H1 (cell line): ENCODE measurements at regions not wholly inside any gene's neighbourhood (a gene's known extent, or its start where the extent isn't known, plus 50 kb on each side); places are given as distances from the start of the nearest gene placed in this dataset.

Experiments used
- CTCF ChIA-PET: fragments of 300-600 bp; sonication (Branson Sonifier 250); formaldehyde crosslinking; loops from one replicate; lab custom pipeline; 2021; ENCODE audit not compliant: partially characterized antibody; lab: Charles Lee
- POLR2A ChIA-PET: fragments of 300-600 bp; sonication (Branson Sonifier 250); formaldehyde crosslinking; loops from one replicate; lab custom pipeline; 2021; ENCODE audit warnings: inconsistent platforms; ENCODE audit not compliant: partially characterized antibody; lab: Charles Lee
- DNase-seq, 2 experiments: peaks; one replicate each; pipeline versions ENCODE4 v3.0.0 to v3.0.0-alpha.2; 2010 to 2022; ENCODE audit warnings: low spot score in 2 of 2, low read depth in 1 of 2, mixed read lengths in 1 of 2
- FAIRE-seq: peaks from 2 replicates; lab custom pipeline; 2011; peaks lifted over from hg19 to GRCh38; lab: Jason Lieb, UNC
- H2AFZ ChIP-seq: 2 replicates; pipeline ENCODE4 v1.8.1; 2012; ENCODE audit warnings: low read length, inconsistent platforms
- H2AK5ac ChIP-seq: 2 replicates; pipeline ENCODE4 v1.6.1; 2013; ENCODE audit warnings: low read depth, low read length
- H2BK120ac ChIP-seq: replicated peaks from 2 replicates; pipeline ENCODE3; 2013; ENCODE audit warnings: low read depth, low read length, inconsistent platforms
- H2BK12ac ChIP-seq: 2 replicates; pipeline ENCODE4 v1.6.1; 2013; ENCODE audit warnings: low read depth, low read length
- H2BK15ac ChIP-seq: 2 replicates; pipeline ENCODE4 v1.6.1; 2013; ENCODE audit warnings: low read length
- H2BK20ac ChIP-seq: 2 replicates; pipeline ENCODE4 v1.6.1; 2013; ENCODE audit warnings: low read length
- H2BK5ac ChIP-seq: 2 replicates; pipeline ENCODE4 v1.6.1; 2013; ENCODE audit warnings: low read depth, low read length
- H3K14ac ChIP-seq: 2 replicates; pipeline ENCODE4 v1.6.1; 2013; ENCODE audit warnings: inconsistent platforms; ENCODE audit not compliant: insufficient read length
- H3K18ac ChIP-seq: 2 replicates; pipeline ENCODE4 v1.6.1; 2013; ENCODE audit warnings: low read length; ENCODE audit errors: extremely low read depth
- H3K23ac ChIP-seq: 2 replicates; pipeline ENCODE4 v1.6.1; 2013; ENCODE audit warnings: inconsistent platforms; ENCODE audit not compliant: insufficient read length
- H3K23me2 ChIP-seq: 2 replicates; pipeline ENCODE4 v1.6.1; 2013; ENCODE audit warnings: low read depth, low read length
- H3K27ac ChIP-seq: 2 replicates; pipeline ENCODE4 v1.6.1; 2011; ENCODE audit warnings: low read depth, low read length, inconsistent platforms
- H3K27me3 ChIP-seq, 4 experiments: replicated peaks in 1 of 4; 1 replicate in 1 of 4; 2 replicates in 3 of 4; pipeline versions ENCODE4 v1.6.1 to v1.8.1; 2011 to 2013; ENCODE audit warnings: low read length in 3 of 4, mild to moderate bottlenecking in 3 of 4, inconsistent platforms in 2 of 4, mixed read lengths in 2 of 4, moderate library complexity in 1 of 4; ENCODE audit not compliant: control insufficient read depth in 3 of 4, insufficient read depth in 3 of 4; ENCODE audit errors: extremely low read depth in 1 of 4
- H3K36me3 ChIP-seq, 4 experiments: 2 replicates each; pipeline versions ENCODE4 v1.6.1 to v1.8.1; 2011 to 2013; ENCODE audit warnings: mild to moderate bottlenecking in 4 of 4, low read length in 3 of 4, moderate library complexity in 2 of 4, control low read depth in 1 of 4, inconsistent platforms in 1 of 4; ENCODE audit not compliant: insufficient read depth in 4 of 4, control insufficient read depth in 2 of 4
- H3K4ac ChIP-seq: replicated peaks from 2 replicates; pipeline ENCODE3; 2013; ENCODE audit warnings: low read length, low read depth, mixed read lengths, inconsistent platforms; ENCODE audit not compliant: insufficient read length
- H3K4me1 ChIP-seq, 4 experiments: replicated peaks in 1 of 4; 1 replicate in 1 of 4; 2 replicates in 3 of 4; pipeline versions ENCODE4 v1.6.1 to v1.8.1; 2011 to 2013; ENCODE audit warnings: low read length in 3 of 4, inconsistent platforms in 2 of 4, mixed read lengths in 1 of 4; ENCODE audit not compliant: insufficient read depth in 4 of 4, control insufficient read depth in 3 of 4
- H3K4me2 ChIP-seq, 2 experiments: 2 replicates each; pipeline versions ENCODE4 v1.6.1 to v1.8.1; 2011 to 2013; ENCODE audit warnings: low read depth in 2 of 2, low read length in 2 of 2, control low read depth in 1 of 2, inconsistent platforms in 1 of 2, mild to moderate bottlenecking in 1 of 2; ENCODE audit not compliant: insufficient read depth in 1 of 2
- H3K4me3 ChIP-seq, 4 experiments: fragments of 200-600, 300-600 bp in 1 of 4; sonication (generic), shearing (Covaris generic), sonication (Bioruptor Twin) in 1 of 4; 2 replicates each; pipeline versions ENCODE4 v1.5.1 to v1.8.1; 2011 to 2016; ENCODE audit warnings: low read length in 4 of 4, low read depth in 3 of 4, control low read depth in 2 of 4, inconsistent platforms in 2 of 4, mild to moderate bottlenecking in 2 of 4, mixed read lengths in 1 of 4, moderate library complexity in 1 of 4; ENCODE audit not compliant: insufficient read depth in 2 of 4; ENCODE audit errors: extremely low read depth in 1 of 4
- H3K56ac ChIP-seq: replicated peaks from 2 replicates; pipeline ENCODE3; 2013; ENCODE audit warnings: low read depth, mild to moderate bottlenecking, mixed read lengths, low read length, inconsistent platforms; ENCODE audit not compliant: insufficient read length
- H3K79me1 ChIP-seq: 2 replicates; pipeline ENCODE4 v1.6.1; 2013; ENCODE audit warnings: low read depth, low read length, control low read depth
- H3K79me2 ChIP-seq, 2 experiments: 2 replicates each; pipeline versions ENCODE4 v1.6.1 to v1.8.1; 2012 to 2013; ENCODE audit warnings: low read length in 2 of 2, mild to moderate bottlenecking in 2 of 2, inconsistent platforms in 1 of 2; ENCODE audit not compliant: insufficient read depth in 2 of 2, control insufficient read depth in 1 of 2
- H3K9ac ChIP-seq, 4 experiments: replicated peaks in 1 of 4; 1 replicate in 1 of 4; 2 replicates in 3 of 4; pipeline versions ENCODE4 v1.6.1 to v1.8.1; 2011 to 2013; ENCODE audit warnings: low read depth in 3 of 4, low read length in 3 of 4, control low read depth in 2 of 4, mild to moderate bottlenecking in 2 of 4, moderate library complexity in 2 of 4, inconsistent platforms in 1 of 4; ENCODE audit errors: extremely low read depth in 1 of 4
- H3K9me3 ChIP-seq, 2 experiments: 2 replicates each; pipeline versions ENCODE4 v1.6.1 to v1.8.1; 2012 to 2013; ENCODE audit warnings: mild to moderate bottlenecking in 2 of 2, moderate library complexity in 2 of 2, control low read depth in 1 of 2, inconsistent platforms in 1 of 2, low read depth in 1 of 2, low read length in 1 of 2, mixed read lengths in 1 of 2; ENCODE audit not compliant: insufficient read depth in 2 of 2
- H4K20me1 ChIP-seq, 2 experiments: replicated peaks in 1 of 2; 2 replicates each; pipeline versions ENCODE3 to v1.8.1; 2011 to 2013; ENCODE audit warnings: inconsistent platforms in 2 of 2, low read length in 2 of 2, mild to moderate bottlenecking in 1 of 2; ENCODE audit not compliant: insufficient read depth in 2 of 2, control insufficient read depth in 1 of 2
- H4K5ac ChIP-seq: 2 replicates; pipeline ENCODE4 v1.6.1; 2013; ENCODE audit warnings: low read length, low read depth, mixed read lengths, inconsistent platforms; ENCODE audit not compliant: insufficient read length
- H4K8ac ChIP-seq: 2 replicates; pipeline ENCODE4 v1.8.0; 2013; ENCODE audit warnings: mild to moderate bottlenecking, moderate library complexity, low read length, inconsistent platforms; ENCODE audit not compliant: insufficient read depth; ENCODE audit errors: extremely low read depth
- H4K91ac ChIP-seq: replicated peaks from 2 replicates; pipeline ENCODE3; 2013; ENCODE audit warnings: low read length, mixed read lengths, inconsistent platforms; ENCODE audit not compliant: insufficient read length
- BACH1 ChIP-seq: IDR thresholded peaks from 2 replicates; pipeline ENCODE4 v1.6.1; 2012; ENCODE audit warnings: low read length, improper control_type of control experiment
- GTF2F1 ChIP-seq: IDR thresholded peaks from 2 replicates; pipeline ENCODE4 v1.6.1; 2012; ENCODE audit warnings: low read depth, low read length, improper control_type of control experiment, borderline replicate concordance
- SAP30 ChIP-seq: fragments of 300-600 bp; sonication (generic); IDR thresholded peaks from 2 replicates; pipeline ENCODE4 v1.7.1; 2012; ENCODE audit warnings: low read length, moderate library complexity, mild to moderate bottlenecking, inconsistent platforms; ENCODE audit not compliant: insufficient read depth, insufficient replicate concordance
- WGBS, 2 experiments: shearing (Covaris generic) in 1 of 2; methylation state at CpG; one replicate each; pipeline versions ENCODE4 v1.1.6 to v1.1.7; 2013 to 2015; ENCODE audit warnings: low lambda C conversion rate in 2 of 2, mixed read lengths in 2 of 2, inconsistent platforms in 1 of 2, low coverage in 1 of 2, missing lambda C conversion rate in 1 of 2; ENCODE audit not compliant: insufficient replicate concordance in 2 of 2, insufficient coverage in 1 of 2, insufficient read length in 1 of 2; ENCODE audit errors: extremely low coverage in 1 of 2, missing lambda C conversion rate in 1 of 2; 5-methylcytosine and 5-hydroxymethylcytosine counted together

DNA sequence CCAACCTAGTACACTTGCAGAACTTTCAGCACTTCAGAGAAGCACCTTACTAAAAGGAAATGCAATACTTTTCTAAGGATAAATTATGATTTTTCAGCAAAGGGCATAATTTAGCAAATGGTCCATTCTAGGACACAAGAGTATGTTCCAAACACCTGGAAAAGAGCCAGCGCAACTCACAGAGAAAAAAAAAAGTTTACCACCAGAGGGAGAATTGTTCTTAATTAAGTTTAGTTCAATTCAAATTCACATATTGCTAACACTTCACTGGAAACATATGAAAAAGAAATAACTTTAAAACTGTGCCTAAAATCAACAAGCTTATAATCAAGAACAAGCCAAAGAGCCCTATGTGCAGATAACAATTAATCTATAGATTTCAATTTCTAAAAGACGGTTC is 338.1 kb downstream of the SEC16B start:
- no peak overlapping the region for H3K9ac ChIP-seq
- no peak overlapping the region for H2BK20ac ChIP-seq
- H2BK5ac ChIP-seq: no peak overlapping the region
- no peak overlapping the region for H2AK5ac ChIP-seq
- H3K36me3 ChIP-seq: no peaks in the 10 kb centered on the region
- H2BK12ac ChIP-seq: no peak overlapping the region
- no peak overlapping the region for H4K91ac ChIP-seq
- no peak overlapping the region for H2BK15ac ChIP-seq
- no peak overlapping the region for H4K5ac ChIP-seq
- POLR2A ChIA-PET: no interaction called here
- CTCF ChIA-PET: interaction anchor here (0.6 to 1.1 kb wide), 3 partner anchors 9 to 311 kb away, joined by 3 read pairs; no protein-coding TSS in a partner anchor
- no peaks in the 10 kb centered on the region for H4K20me1 ChIP-seq
- WGBS, 2 experiments: 95% methylated on average over 2 of the region's 2 CpGs; no CpG with 5 or more reads in 1 of the 2 experiments
- no peak overlapping the region for H2AFZ ChIP-seq
- no peak overlapping the region for H3K4me3 ChIP-seq
- no peaks in the 10 kb centered on the region for H3K4me1 ChIP-seq
- H3K23me2 ChIP-seq: no peaks in the 10 kb centered on the region
- H3K4ac ChIP-seq: no peak overlapping the region
- no peak overlapping the region for H3K23ac ChIP-seq
- H3K27me3 ChIP-seq: no peaks in the 10 kb centered on the region
- no peak overlapping the region for H2BK120ac ChIP-seq
- H3K9me3 ChIP-seq: no peaks in the 10 kb centered on the region
- H4K8ac ChIP-seq: no peak overlapping the region
- no peak overlapping the region for H3K14ac ChIP-seq
- no peaks in the 10 kb centered on the region for H3K79me2 ChIP-seq
- no peak overlapping the region for H3K4me2 ChIP-seq
- H3K79me1 ChIP-seq: no peaks in the 10 kb centered on the region
- no peak overlapping the region for H3K27ac ChIP-seq
- H3K56ac ChIP-seq: no peak overlapping the region
- DNase-seq (no peak), FAIRE-seq (no peak)
- no peak overlapping the region for H3K18ac ChIP-seq
- no peak for TF ChIP-seq BACH1
- no peak for TF ChIP-seq SAP30
- no peak for TF ChIP-seq GTF2F1
